ENCODE measurements at regions not wholly inside any gene's neighbourhood (a gene's known extent, or its start where the extent isn't known, plus 50 kb on each side); places are given as distances from the start of the nearest gene placed in this dataset.
A peak's percentile ranks its signal among the peaks of the same experiment; 100 is the strongest.

DNA sequence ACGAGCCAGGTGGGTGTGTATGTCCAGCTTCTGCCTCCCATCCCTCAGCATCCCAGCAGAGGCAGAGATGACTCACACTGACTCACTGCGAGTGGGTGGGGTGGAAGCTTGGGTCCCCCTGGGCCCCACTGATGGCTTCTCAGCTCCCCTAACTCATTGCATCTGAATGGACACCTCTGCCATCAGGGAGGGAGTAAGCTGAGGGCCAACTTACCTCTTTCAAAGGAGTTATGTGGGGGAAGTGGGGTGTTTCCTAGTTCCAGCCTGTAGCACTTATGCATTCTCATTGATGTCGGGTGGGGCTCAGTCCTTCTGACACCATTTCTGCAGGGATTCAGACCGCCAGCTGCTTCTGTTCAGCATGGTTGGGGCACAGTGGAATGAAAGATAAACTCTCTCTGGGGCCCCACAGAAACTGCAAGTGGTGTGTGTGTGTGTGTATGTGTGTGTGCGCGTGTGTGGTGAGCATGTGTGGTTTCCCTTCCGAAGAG, 1425.8 kb downstream of the TBC1D22A start:
- H3K4me3 ChIP-seq (ENCODE audit: low read depth in 1 of 5, low read length in 5 of 5) = no peak overlapping the region
- H3K9ac ChIP-seq (ENCODE audit: low read length in 5 of 5) = no peak overlapping the region
- peaks cover 0 to 12% (median 0%) of the 10 kb centered on the region in 5 donors for H3K4me1 ChIP-seq (ENCODE audit: control insufficient read depth in 5 of 5, insufficient read depth in 5 of 5, low read length in 5 of 5)
- no peaks in the 10 kb centered on the region for H3K36me3 ChIP-seq (ENCODE audit: control insufficient read depth in 5 of 5, insufficient read depth in 5 of 5, low read length in 5 of 5)
- H3K9me3 ChIP-seq (ENCODE audit: control insufficient read depth in 5 of 5, low read length in 5 of 5) = peaks cover 5 to 11% (median 8%) of the 10 kb centered on the region in 5 donors
- H3K27ac ChIP-seq (ENCODE audit: low read depth, low read length) = no peak overlapping the region
- peaks cover 0 to 3% (median 0%) of the 10 kb centered on the region in 5 donors for H3K27me3 ChIP-seq (ENCODE audit: control insufficient read depth in 5 of 5, insufficient read depth in 4 of 5, low read length in 5 of 5)

DNA sequence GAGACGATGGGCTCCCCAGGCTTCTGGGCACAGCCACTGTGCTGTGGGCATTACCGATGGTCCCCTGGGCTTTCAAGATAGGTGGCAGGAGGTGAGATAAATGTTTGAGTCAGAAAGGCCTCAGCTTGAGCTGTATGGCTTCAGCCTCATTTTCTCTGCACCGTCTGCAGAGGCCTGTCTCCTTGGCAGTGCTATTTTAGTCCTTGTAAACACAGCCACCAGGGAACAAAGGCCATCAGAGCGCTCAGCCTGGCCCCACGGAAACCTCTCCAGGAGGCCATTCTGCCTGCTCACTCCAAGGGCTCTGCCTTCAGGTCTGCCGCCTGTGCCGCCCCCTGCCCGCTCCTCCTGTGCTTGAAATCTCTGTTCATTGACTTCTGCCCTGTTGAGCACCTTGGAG, 1424.9 kb downstream of the TBC1D22A start:
- Histone ChIP-seq H3K27me3 (ENCODE audit: control insufficient read depth in 5 of 5, insufficient read depth in 4 of 5, low read length in 5 of 5) (peaks cover 0 to 3% (median 0%) of the 10 kb centered on the region in 5 donors), H3K4me3 (ENCODE audit: low read depth in 1 of 5, low read length in 5 of 5) (no peak overlapping the region), H3K9ac (ENCODE audit: low read length in 5 of 5) (no peak overlapping the region), H3K9me3 (ENCODE audit: control insufficient read depth in 5 of 5, low read length in 5 of 5) (peaks cover 4 to 11% (median 6%) of the 10 kb centered on the region in 5 donors), H3K36me3 (ENCODE audit: control insufficient read depth in 5 of 5, insufficient read depth in 5 of 5, low read length in 5 of 5) (no peaks in the 10 kb centered on the region), H3K4me1 (ENCODE audit: control insufficient read depth in 5 of 5, insufficient read depth in 5 of 5, low read length in 5 of 5) (peaks cover 0 to 12% (median 2%) of the 10 kb centered on the region in 5 donors), H3K27ac (ENCODE audit: low read depth, low read length) (no peak overlapping the region)

DNA sequence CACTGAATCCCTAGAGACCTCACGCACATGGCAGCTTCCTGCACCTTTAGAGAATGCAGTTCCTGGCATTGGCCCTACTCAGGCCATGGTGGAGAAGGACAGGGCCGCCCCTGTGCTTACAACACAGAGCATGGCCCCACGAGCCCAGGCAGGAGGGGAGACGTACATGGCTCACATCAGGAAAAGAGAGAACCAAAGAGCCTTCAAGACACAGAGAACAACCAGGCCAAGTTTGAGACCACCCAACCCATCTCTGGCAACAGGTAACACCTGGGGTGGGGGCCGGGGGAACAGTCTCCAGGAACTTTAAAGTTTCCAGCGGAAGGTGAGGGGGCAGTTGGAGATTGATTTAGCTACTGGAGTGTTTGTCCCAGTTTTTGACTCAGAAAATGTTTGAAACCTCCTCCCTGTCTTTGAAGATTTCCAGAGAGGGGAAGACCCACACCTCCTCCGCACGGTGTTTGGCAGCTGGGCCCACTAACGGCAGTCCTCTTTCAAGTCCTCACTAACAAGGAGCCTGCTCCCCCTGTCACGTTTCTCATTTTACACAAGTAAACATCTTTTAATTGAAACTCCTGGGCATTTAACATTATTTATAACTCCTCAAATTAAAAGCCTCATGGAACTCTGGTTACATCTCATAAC, 1423.8 kb downstream of the TBC1D22A start:
- peak overlapping the region in 1 of 5 donors; percentile 31 for H3K9ac ChIP-seq (ENCODE audit: low read length in 5 of 5)
- no peak overlapping the region for H3K27ac ChIP-seq (ENCODE audit: low read depth, low read length)
- H3K4me3 ChIP-seq (ENCODE audit: low read depth in 1 of 5, low read length in 5 of 5) = no peak overlapping the region

DNA sequence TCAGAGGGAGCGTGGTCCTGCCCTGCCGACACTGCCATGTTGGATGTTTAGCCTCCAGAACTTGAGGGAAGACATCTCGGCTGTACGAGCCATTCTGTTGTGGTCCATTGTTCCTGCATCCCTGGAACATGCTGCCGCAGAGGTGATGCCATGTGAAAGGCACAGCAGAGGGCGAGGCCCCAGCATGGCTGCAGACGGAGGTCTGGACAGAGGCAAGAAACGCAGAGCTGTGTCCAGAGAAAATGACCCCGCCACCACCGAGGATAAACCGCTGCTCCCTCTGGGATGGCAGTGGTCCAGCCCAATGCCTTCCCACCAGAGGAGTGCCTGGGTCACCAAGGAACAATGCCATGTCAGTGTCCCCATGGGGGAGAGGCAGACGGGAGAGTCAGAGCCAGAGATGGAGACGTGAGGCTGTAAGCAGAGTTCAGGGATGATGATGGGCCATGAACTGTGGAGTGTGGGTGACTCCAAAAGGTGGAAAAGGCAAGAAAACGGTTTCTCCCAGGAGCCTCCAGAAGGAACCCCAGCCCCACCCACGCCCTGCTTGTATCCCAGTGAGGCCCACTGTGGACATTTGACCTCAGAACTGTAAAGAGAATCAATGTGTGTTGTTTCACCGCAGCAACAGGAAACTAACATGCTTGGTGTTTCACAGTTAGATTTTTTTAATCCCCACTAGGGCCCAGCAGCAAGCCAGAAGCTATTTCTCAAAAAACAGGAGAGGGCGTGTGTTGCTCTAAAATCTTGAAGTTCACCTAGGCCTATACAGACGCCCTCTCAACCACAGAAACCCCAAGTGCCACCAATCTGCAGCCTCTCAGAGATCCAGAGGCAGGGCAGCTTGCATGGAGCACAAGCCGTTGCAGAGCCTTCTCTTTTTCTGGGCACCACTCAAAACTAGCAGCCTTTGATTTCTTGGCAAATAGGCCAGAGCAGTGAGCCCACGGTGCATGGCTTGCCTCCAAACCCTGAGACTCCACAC, 1422.9 kb downstream of the TBC1D22A start:
- Histone ChIP-seq H3K4me1 (ENCODE audit: control insufficient read depth in 5 of 5, insufficient read depth in 5 of 5, low read length in 5 of 5) (peaks cover 0 to 12% (median 2%) of the 10 kb centered on the region in 5 donors), H3K27me3 (ENCODE audit: control insufficient read depth in 5 of 5, insufficient read depth in 4 of 5, low read length in 5 of 5) (peaks cover 0 to 8% (median 3%) of the 10 kb centered on the region in 5 donors), H3K9me3 (ENCODE audit: control insufficient read depth in 5 of 5, low read length in 5 of 5) (peaks cover 0 to under 1% (median 0%) of the 10 kb centered on the region in 5 donors), H3K4me3 (ENCODE audit: low read depth in 1 of 5, low read length in 5 of 5) (no peak overlapping the region), H3K9ac (ENCODE audit: low read length in 5 of 5) (peak overlapping the region in 1 of 5 donors; percentile 31), H3K27ac (ENCODE audit: low read depth, low read length) (no peak overlapping the region), H3K36me3 (ENCODE audit: control insufficient read depth in 5 of 5, insufficient read depth in 5 of 5, low read length in 5 of 5) (no peaks in the 10 kb centered on the region)

More for the DNA sequence above, 1423.8 kb downstream of the TBC1D22A start:
- Histone ChIP-seq H3K4me1 (ENCODE audit: control insufficient read depth in 5 of 5, insufficient read depth in 5 of 5, low read length in 5 of 5) (peaks cover 0 to 12% (median 2%) of the 10 kb centered on the region in 5 donors), H3K9me3 (ENCODE audit: control insufficient read depth in 5 of 5, low read length in 5 of 5) (peaks cover 0 to 7% (median 4%) of the 10 kb centered on the region in 5 donors), H3K27me3 (ENCODE audit: control insufficient read depth in 5 of 5, insufficient read depth in 4 of 5, low read length in 5 of 5) (peaks cover 0 to 6% (median 3%) of the 10 kb centered on the region in 5 donors), H3K36me3 (ENCODE audit: control insufficient read depth in 5 of 5, insufficient read depth in 5 of 5, low read length in 5 of 5) (no peaks in the 10 kb centered on the region)

DNA sequence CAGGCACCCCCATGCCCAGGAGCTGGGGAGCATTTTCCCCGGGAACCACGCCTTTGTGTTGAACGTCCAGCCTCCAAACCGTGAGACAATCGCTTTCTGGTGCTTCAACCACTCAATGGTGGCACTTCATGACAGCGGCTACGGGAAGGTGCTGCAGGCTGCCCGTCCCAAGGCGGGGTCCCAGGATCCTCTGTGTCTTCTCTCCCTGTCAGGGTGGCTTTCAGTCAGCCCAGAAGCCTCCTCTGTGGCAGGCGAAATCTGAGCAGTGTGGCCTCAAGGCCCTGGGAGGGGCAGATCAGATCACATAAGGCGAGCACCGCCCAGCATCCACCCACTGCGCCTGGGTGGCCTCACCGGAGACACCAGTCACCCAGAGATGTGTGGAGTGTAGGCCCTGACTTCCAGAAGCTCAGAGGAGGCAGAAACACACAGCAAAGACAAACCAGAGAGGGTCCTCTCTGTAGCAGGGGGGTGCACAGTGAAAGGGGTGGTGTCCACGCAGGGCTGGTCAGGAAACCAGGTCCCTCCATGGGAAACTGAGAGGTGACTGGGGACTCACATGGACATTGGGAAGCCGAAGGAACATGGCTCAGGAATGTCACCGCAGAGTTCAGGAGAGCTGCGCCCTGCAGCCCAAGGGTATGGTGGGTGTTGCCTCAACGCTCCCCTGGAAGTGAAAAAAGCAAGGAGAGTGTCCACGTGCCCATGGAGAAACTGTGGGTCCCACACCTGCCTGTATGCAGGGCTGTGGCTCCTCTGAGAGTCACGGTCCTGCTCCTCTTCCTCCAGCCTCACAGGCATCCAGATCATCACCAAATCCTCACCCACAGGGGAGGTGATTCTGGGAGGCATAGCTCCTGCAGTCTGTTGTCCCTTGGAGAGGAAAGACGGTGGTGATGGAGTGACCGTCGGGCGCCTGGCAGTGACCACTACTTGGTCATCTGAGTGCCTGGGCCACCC, 1420.7 kb downstream of the TBC1D22A start:
- H3K4me1 ChIP-seq (ENCODE audit: control insufficient read depth in 5 of 5, insufficient read depth in 5 of 5, low read length in 5 of 5) = peaks cover 0 to 12% (median 2%) of the 10 kb centered on the region in 5 donors

DNA sequence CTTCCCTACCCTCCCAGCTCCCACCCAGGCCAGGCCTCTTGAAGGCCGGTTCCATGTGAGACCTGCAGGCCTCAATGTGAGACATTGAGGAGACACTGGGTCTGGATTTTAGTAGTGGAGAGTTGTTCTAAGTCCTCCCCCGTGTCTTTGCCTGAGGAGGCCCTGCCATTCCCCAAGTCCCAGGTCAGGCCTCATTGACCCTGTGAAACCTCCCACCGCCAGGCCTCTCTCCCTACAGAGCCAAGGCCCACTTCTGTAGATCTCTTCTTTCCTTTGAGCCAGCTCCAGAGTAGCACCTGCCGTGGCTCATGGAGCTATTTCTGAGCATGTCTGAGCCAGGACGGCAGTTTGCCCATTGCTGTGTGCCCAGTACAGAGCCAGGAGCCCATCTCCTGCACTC, 1419.6 kb downstream of the TBC1D22A start:
- no peak overlapping the region for H3K9ac ChIP-seq (ENCODE audit: low read length in 5 of 5)
- peaks cover 0 to 8% (median 3%) of the 10 kb centered on the region in 5 donors for H3K27me3 ChIP-seq (ENCODE audit: control insufficient read depth in 5 of 5, insufficient read depth in 4 of 5, low read length in 5 of 5)
- no peak overlapping the region for H3K27ac ChIP-seq (ENCODE audit: low read depth, low read length)

More for the DNA sequence above, 1420.7 kb downstream of the TBC1D22A start:
- H3K27ac ChIP-seq (ENCODE audit: low read depth, low read length) = no peak overlapping the region
- no peaks in the 10 kb centered on the region for H3K9me3 ChIP-seq (ENCODE audit: control insufficient read depth in 5 of 5, low read length in 5 of 5)
- H3K36me3 ChIP-seq (ENCODE audit: control insufficient read depth in 5 of 5, insufficient read depth in 5 of 5, low read length in 5 of 5) = no peaks in the 10 kb centered on the region
- no peak overlapping the region for H3K9ac ChIP-seq (ENCODE audit: low read length in 5 of 5)
- H3K4me3 ChIP-seq (ENCODE audit: low read depth in 1 of 5, low read length in 5 of 5) = no peak overlapping the region
- peaks cover 0 to 8% (median 3%) of the 10 kb centered on the region in 5 donors for H3K27me3 ChIP-seq (ENCODE audit: control insufficient read depth in 5 of 5, insufficient read depth in 4 of 5, low read length in 5 of 5)

DNA sequence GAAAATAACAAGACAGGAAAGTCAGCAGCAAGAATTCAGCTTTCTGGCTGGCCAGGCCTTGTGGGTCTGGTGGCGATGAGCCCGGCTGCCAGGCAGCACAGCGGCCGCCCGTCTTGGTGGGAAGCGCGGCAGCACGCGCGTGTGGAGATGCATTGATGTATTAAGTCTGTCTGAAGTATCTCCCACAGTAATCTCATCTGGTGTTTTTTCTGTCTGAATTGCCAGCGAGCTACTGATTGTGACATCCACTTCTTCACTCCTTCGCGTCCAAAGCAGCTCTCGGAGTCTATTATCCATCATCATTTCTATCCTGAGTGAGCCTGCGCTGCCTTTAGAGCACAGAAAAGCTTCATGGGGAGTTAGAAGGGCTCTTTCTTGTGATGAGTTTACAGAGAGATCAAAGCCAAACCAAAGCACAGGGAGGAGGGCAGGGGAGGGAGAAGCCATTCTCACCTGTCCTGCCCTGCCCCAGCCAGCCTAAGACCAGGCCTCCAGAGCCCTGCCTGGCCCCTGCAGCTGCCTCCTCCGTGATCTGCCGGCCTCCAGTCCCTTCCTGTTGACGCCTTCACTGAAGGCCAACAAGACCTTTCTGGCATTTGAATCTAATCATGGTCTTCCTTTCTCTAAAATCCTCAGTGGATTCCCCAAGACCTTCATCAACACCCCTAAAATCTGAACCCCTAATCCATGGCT, 1419.0 kb downstream of the TBC1D22A start:
- no peak overlapping the region for H3K4me3 ChIP-seq (ENCODE audit: low read depth in 1 of 5, low read length in 5 of 5)
- H3K9ac ChIP-seq (ENCODE audit: low read length in 5 of 5) = no peak overlapping the region
- H3K9me3 ChIP-seq (ENCODE audit: control insufficient read depth in 5 of 5, low read length in 5 of 5) = no peaks in the 10 kb centered on the region
- H3K27ac ChIP-seq (ENCODE audit: low read depth, low read length) = no peak overlapping the region
- H3K4me1 ChIP-seq (ENCODE audit: control insufficient read depth in 5 of 5, insufficient read depth in 5 of 5, low read length in 5 of 5) = peaks cover 0 to 12% (median 2%) of the 10 kb centered on the region in 5 donors
- peaks cover 0 to 8% (median 3%) of the 10 kb centered on the region in 5 donors for H3K27me3 ChIP-seq (ENCODE audit: control insufficient read depth in 5 of 5, insufficient read depth in 4 of 5, low read length in 5 of 5)
- H3K36me3 ChIP-seq (ENCODE audit: control insufficient read depth in 5 of 5, insufficient read depth in 5 of 5, low read length in 5 of 5) = no peaks in the 10 kb centered on the region

More for the DNA sequence above, 1419.6 kb downstream of the TBC1D22A start:
- Histone ChIP-seq H3K9me3 (ENCODE audit: control insufficient read depth in 5 of 5, low read length in 5 of 5) (no peaks in the 10 kb centered on the region), H3K36me3 (ENCODE audit: control insufficient read depth in 5 of 5, insufficient read depth in 5 of 5, low read length in 5 of 5) (no peaks in the 10 kb centered on the region), H3K4me1 (ENCODE audit: control insufficient read depth in 5 of 5, insufficient read depth in 5 of 5, low read length in 5 of 5) (peaks cover 0 to 12% (median 2%) of the 10 kb centered on the region in 5 donors), H3K4me3 (ENCODE audit: low read depth in 1 of 5, low read length in 5 of 5) (no peak overlapping the region)

DNA sequence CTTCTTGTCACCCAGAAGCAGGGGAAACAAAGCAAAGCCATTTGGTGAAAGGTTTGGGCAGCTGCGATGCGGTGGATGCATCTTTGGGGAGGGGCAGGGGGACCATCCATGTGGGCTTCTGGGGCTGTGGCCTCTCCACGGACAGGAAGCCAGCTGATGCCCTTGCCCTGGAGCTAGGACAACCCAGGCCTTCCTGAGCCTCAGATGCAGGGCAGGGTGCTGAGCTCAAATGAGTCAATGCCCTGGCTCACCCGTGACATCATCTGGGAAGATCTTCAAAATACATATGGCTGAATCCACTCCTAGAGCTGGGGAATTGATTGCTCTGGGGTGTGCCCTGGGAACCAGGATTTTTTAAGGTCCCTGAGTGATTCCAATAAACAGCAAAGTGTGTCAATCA, 1418.2 kb downstream of the TBC1D22A start:
- no peak overlapping the region for H3K4me3 ChIP-seq (ENCODE audit: low read depth in 1 of 5, low read length in 5 of 5)
- H3K36me3 ChIP-seq (ENCODE audit: control insufficient read depth in 5 of 5, insufficient read depth in 5 of 5, low read length in 5 of 5) = no peaks in the 10 kb centered on the region
- H3K9me3 ChIP-seq (ENCODE audit: control insufficient read depth in 5 of 5, low read length in 5 of 5) = peaks cover 0 to 2% (median 0%) of the 10 kb centered on the region in 5 donors
- H3K4me1 ChIP-seq (ENCODE audit: control insufficient read depth in 5 of 5, insufficient read depth in 5 of 5, low read length in 5 of 5) = peaks cover 0 to 11% (median 2%) of the 10 kb centered on the region in 5 donors
- no peak overlapping the region for H3K27ac ChIP-seq (ENCODE audit: low read depth, low read length)
- peaks cover 0 to 8% (median 0%) of the 10 kb centered on the region in 5 donors for H3K27me3 ChIP-seq (ENCODE audit: control insufficient read depth in 5 of 5, insufficient read depth in 4 of 5, low read length in 5 of 5)
- no peak overlapping the region for H3K9ac ChIP-seq (ENCODE audit: low read length in 5 of 5)
